ENCODE measurements at regions not wholly inside any gene's neighbourhood (a gene's known extent, or its start where the extent isn't known, plus 50 kb on each side); places are given as distances from the start of the nearest gene placed in this dataset.

GRCh38 chr9:89745601-89746376, 141.0 kb downstream of the GADD45G start:
- Mint-ChIP-seq H3K36me3 (ENCODE audit: insufficient read depth, unreplicated experiment) (no peaks in the 10 kb centered on the region), H3K27ac (ENCODE audit: unreplicated experiment) (no peak overlapping the region), H3K4me1 (ENCODE audit: low read depth, unreplicated experiment) (no peaks in the 10 kb centered on the region), H3K27me3 (ENCODE audit: insufficient read depth, unreplicated experiment) (no peaks in the 10 kb centered on the region), H3K4me3 (ENCODE audit: unreplicated experiment) (no peak overlapping the region), H3K9me3 (ENCODE audit: unreplicated experiment) (no peaks in the 10 kb centered on the region)
- ChIA-PET CTCF (no interaction called here), POLR2A (no interaction called here)
- no TSS peak for BruUV-seq (replicated peaks)
- no peak for DNase-seq
- Histone ChIP-seq H3K4me1 (no peaks in the 10 kb centered on the region), H3K36me3 (ENCODE audit: control insufficient read depth, insufficient read depth, low read length) (no peaks in the 10 kb centered on the region), H3K9me3 (no peaks in the 10 kb centered on the region), H3K27me3 (replicated peaks; ENCODE audit: control insufficient read depth, insufficient read depth, low read length) (no peaks in the 10 kb centered on the region), H3K4me3 (ENCODE audit: low read depth, low read length) (no peak overlapping the region)
- no peak for TF ChIP-seq CTCF (IDR thresholded peaks at IDR 0.05; ENCODE audit: insufficient read depth in 1 of 2, low read depth in 1 of 2, low read length in 1 of 2, severe bottlenecking in 1 of 2, unreplicated experiment in 1 of 2)
- intact Hi-C loops (cut with micrococcal nuclease; ENCODE audit: unreplicated experiment): no loop called here

- Histone ChIP-seq H3K9me3 (no peaks in the 10 kb centered on the region), H3K36me3 (ENCODE audit: control insufficient read depth, insufficient read depth, low read length) (no peaks in the 10 kb centered on the region), H3K27me3 (replicated peaks; ENCODE audit: control insufficient read depth, insufficient read depth, low read length) (no peaks in the 10 kb centered on the region), H3K4me3 (ENCODE audit: low read depth, low read length) (no peak overlapping the region), H3K4me1 (no peaks in the 10 kb centered on the region)
- H3K9me3 Mint-ChIP-seq (ENCODE audit: unreplicated experiment): no peaks in the 10 kb centered on the region
- no peaks in the 10 kb centered on the region for H3K27me3 Mint-ChIP-seq (ENCODE audit: insufficient read depth, unreplicated experiment)
- BruUV-seq (replicated peaks): no TSS peak
- DNase-seq: no peak
- H3K4me1 Mint-ChIP-seq (ENCODE audit: low read depth, unreplicated experiment): no peaks in the 10 kb centered on the region
- intact Hi-C loops (cut with micrococcal nuclease; ENCODE audit: unreplicated experiment): no loop called here
- CTCF ChIA-PET: no interaction called here
- POLR2A ChIA-PET: no interaction called here
- no peak overlapping the region for H3K4me3 Mint-ChIP-seq (ENCODE audit: unreplicated experiment)
- no peak for TF ChIP-seq CTCF (IDR thresholded peaks at IDR 0.05; ENCODE audit: insufficient read depth in 1 of 2, low read depth in 1 of 2, low read length in 1 of 2, severe bottlenecking in 1 of 2, unreplicated experiment in 1 of 2)
- H3K36me3 Mint-ChIP-seq (ENCODE audit: insufficient read depth, unreplicated experiment): no peaks in the 10 kb centered on the region
- no peak overlapping the region for H3K27ac Mint-ChIP-seq (ENCODE audit: unreplicated experiment)
Measured at GRCh38 chr9:89746385-89747116, 141.7 kb downstream of the GADD45G start.

- Mint-ChIP-seq H3K4me3 (ENCODE audit: unreplicated experiment) (no peak overlapping the region), H3K9me3 (ENCODE audit: unreplicated experiment) (no peaks in the 10 kb centered on the region), H3K27me3 (ENCODE audit: insufficient read depth, unreplicated experiment) (no peaks in the 10 kb centered on the region), H3K27ac (ENCODE audit: unreplicated experiment) (no peak overlapping the region), H3K36me3 (ENCODE audit: insufficient read depth, unreplicated experiment) (no peaks in the 10 kb centered on the region), H3K4me1 (ENCODE audit: low read depth, unreplicated experiment) (no peaks in the 10 kb centered on the region)
- H3K4me1 ChIP-seq: no peaks in the 10 kb centered on the region
- no peaks in the 10 kb centered on the region for H3K27me3 ChIP-seq (replicated peaks; ENCODE audit: control insufficient read depth, insufficient read depth, low read length)
- H3K4me3 ChIP-seq (ENCODE audit: low read depth, low read length): no peak overlapping the region
- ChIA-PET CTCF (no interaction called here), POLR2A (no interaction called here)
- H3K9me3 ChIP-seq: no peaks in the 10 kb centered on the region
- no peak for DNase-seq
- TF ChIP-seq CTCF (IDR thresholded peaks at IDR 0.05; ENCODE audit: insufficient read depth in 1 of 2, low read depth in 1 of 2, low read length in 1 of 2, severe bottlenecking in 1 of 2, unreplicated experiment in 1 of 2): no peak
- no peaks in the 10 kb centered on the region for H3K36me3 ChIP-seq (ENCODE audit: control insufficient read depth, insufficient read depth, low read length)
- intact Hi-C loops (cut with micrococcal nuclease; ENCODE audit: unreplicated experiment): no loop called here
- no TSS peak for BruUV-seq (replicated peaks)
Measured at GRCh38 chr9:89747596-89747995, 142.8 kb downstream of the GADD45G start.

Measured in Caco-2 (cell line).